Motor neuron (in vitro differentiated cells): ENCODE measurements at regions not wholly inside any gene's neighbourhood (a gene's known extent, or its start where the extent isn't known, plus 50 kb on each side); places are given as distances from the start of the nearest gene placed in this dataset.

ENCODE experiments used
- ATAC-seq, 8 experiments: fragments of 200-7000 bp; cut with Tn5 transposase; replicated peaks in 6 of 8; 2 replicates each; pipeline ENCODE4 v1.8.0; 2021; ENCODE audit warnings: mild to moderate bottlenecking in 8 of 8, moderate library complexity in 8 of 8
- H3K27ac ChIP-seq, 2 donors: fragments of 250-450 bp; sonication (Bioruptor Pico); 2 replicates each; pipeline ENCODE4 v1.9.0; 2021; ENCODE audit warnings: antibody characterized with exemption in 2 of 2, mild to moderate bottlenecking in 2 of 2, moderate library complexity in 1 of 2
- H3K4me1 ChIP-seq, 2 donors: fragments of 250-450 bp; sonication (Bioruptor Pico); replicated peaks in 1 of 2; 2 replicates each; pipeline ENCODE4 v1.6.1; 2021; ENCODE audit warnings: antibody characterized with exemption in 2 of 2, mild to moderate bottlenecking in 2 of 2, moderate library complexity in 1 of 2
- H3K4me3 ChIP-seq, 5 donors: fragments of 250-450 bp; sonication (Bioruptor Pico); 2 replicates each; pipeline ENCODE4 v1.9.0; 2021; ENCODE audit warnings: antibody characterized with exemption in 5 of 5, mild to moderate bottlenecking in 5 of 5, moderate library complexity in 4 of 5
- WGBS, 10 experiments: fragments of 450-650 bp; shearing (Covaris generic); methylation state at CpG; one replicate each; pipeline ENCODE4 v1.0.0; 2022; 5-methylcytosine and 5-hydroxymethylcytosine counted together
- in situ Hi-C, 9 experiments: fragments of 400-800 bp; cut with MboI; loops; one replicate each; pipeline ENCODE4 v1.15.0; 2021; ENCODE audit warnings: low sequenced_read_pairs in 9 of 9, low pct_unique_long_range_greater_than_20kb in 2 of 9; ENCODE audit not compliant: unreplicated experiment in 9 of 9

GRCh38 chr10:29183301-29183945, 105.4 kb upstream of the LYZL1 start:
- H3K4me3 ChIP-seq: no peak overlapping the region
- in situ Hi-C loops: no loop called here
- WGBS, 10 experiments: 9 to 92% (median 75%) methylated on average over 1 to 6 of the region's 6 CpGs; no CpG with 5 or more reads in 2 of the 10 experiments
- peaks cover 13 to 15% of the 10 kb centered on the region in 2 donors for H3K4me1 ChIP-seq
- peak in 6 of 8 experiments; percentile 42 to 98 (median 64) for ATAC-seq
- no peak overlapping the region for H3K27ac ChIP-seq

GRCh38 chr10:29184205-29185000, 104.5 kb upstream of the LYZL1 start:
- Histone ChIP-seq H3K27ac (no peak overlapping the region), H3K4me1 (peaks cover 13 to 15% of the 10 kb centered on the region in 2 donors), H3K4me3 (no peak overlapping the region)
- WGBS, 10 experiments: 20 to 100% (median 80%) methylated on average over 1 to 3 of the region's 4 CpGs; no CpG with 5 or more reads in 2 of the 10 experiments
- ATAC-seq: peak in 2 of 8 experiments; percentile 24 to 63
- in situ Hi-C loops: no loop called here

DNA sequence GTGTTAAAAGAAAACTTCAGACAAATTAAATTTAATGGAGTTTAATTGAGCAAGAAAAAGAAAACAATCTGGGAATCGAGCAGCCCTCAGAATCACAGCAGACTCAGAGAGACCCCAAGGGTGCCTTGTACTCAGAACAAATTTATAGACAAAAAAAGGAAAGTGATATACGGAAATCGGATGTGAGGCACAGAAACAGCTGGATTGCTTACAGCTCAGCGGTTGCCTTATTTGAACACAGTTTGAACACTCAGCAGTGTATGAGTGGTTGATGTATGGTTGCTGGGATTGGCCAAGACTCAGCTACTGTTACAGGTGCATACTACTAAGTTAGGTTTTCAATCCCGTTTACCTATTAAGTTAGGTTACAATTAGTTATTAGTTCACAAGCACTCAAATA, 103.8 kb upstream of the LYZL1 start:
- Histone ChIP-seq H3K4me3 (no peak overlapping the region), H3K27ac (no peak overlapping the region), H3K4me1 (peaks cover 13 to 15% of the 10 kb centered on the region in 2 donors)
- 38 to 96% (median 78%) methylated on average over 2 to 5 of the region's 5 CpGs for WGBS, 10 experiments
- no peak for ATAC-seq
- in situ Hi-C loops: no loop called here

GRCh38 chr10:29186221-29186620, 102.6 kb upstream of the LYZL1 start:
- Histone ChIP-seq H3K4me1 (peaks cover 13 to 15% of the 10 kb centered on the region in 2 donors), H3K4me3 (no peak overlapping the region), H3K27ac (no peak overlapping the region)
- in situ Hi-C loops: no loop called here
- WGBS, 10 experiments: 0 to 100% (median 79%) methylated on average over 1 to 3 of the region's 3 CpGs; no CpG with 5 or more reads in 2 of the 10 experiments
- no peak for ATAC-seq

GRCh38 chr10:29189256-29189655, 99.6 kb upstream of the LYZL1 start:
- WGBS, 10 experiments: 0 to 100% (median 56%) methylated on average over 1 to 2 of the region's 2 CpGs; no CpG with 5 or more reads in 5 of the 10 experiments
- in situ Hi-C loops: no loop called here
- Histone ChIP-seq H3K27ac (no peak overlapping the region), H3K4me1 (peaks cover under 1 to 4% of the 10 kb centered on the region in 2 donors), H3K4me3 (no peak overlapping the region)
- ATAC-seq: peak in 1 of 8 experiments; percentile 54

DNA sequence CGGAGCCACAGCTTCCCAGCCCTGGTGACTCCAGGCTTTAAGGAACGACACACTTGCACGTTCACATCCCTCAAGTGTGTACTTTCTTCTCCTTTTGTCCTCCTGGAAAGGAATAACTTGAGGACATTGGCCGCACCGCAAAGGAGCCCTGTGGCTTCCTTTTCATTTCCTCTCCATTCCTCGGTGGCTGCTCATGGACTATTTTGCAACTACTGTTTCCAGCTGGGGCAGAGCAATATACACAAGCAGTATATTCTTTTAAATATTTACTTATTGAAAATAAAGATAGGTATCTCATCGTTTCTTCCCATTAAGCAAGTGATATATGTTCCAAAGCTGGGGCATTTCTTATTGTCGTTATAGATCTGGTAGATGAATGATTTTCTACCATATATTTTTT, 97.2 kb upstream of the LYZL1 start:
- in situ Hi-C loops: no loop called here
- H3K4me3 ChIP-seq: no peak overlapping the region

DNA sequence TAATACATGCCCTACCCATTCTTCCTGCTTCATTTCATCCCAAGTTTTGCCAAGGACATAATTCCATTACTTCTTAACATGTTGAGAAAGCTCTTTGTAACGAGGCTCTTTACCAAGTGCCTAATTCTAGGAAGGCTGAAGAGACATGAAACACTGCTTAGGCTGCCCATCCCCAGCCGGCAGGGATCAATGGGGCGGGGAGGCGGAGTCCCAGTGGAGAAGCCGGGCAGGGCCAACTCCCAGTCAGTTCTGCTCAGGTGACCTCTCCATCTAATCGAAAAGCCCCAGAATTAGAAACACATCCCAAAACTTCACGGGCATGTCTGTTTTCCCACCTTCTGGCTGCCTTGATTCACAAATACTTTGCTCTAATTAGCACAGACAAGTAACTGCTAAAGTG, 89.5 kb upstream of the LYZL1 start:
- WGBS, 10 experiments: 14 to 43% (median 25%) methylated on average over 1 to 7 of the region's 7 CpGs; no CpG with 5 or more reads in 1 of the 10 experiments
- H3K4me1 ChIP-seq: peaks cover 5 to 7% of the 10 kb centered on the region in 2 donors
- H3K4me3 ChIP-seq: no peak overlapping the region
- no peak for ATAC-seq
- no peak overlapping the region for H3K27ac ChIP-seq
- in situ Hi-C loops: no loop called here

More for the DNA sequence above, 97.2 kb upstream of the LYZL1 start:
- WGBS, 10 experiments: 10 to 95% (median 77%) methylated on average over 2 to 8 of the region's 8 CpGs
- ATAC-seq: no peak
- Histone ChIP-seq H3K4me1 (no peaks in the 10 kb centered on the region), H3K27ac (no peak overlapping the region)

GRCh38 chr10:29199941-29200679, 88.8 kb upstream of the LYZL1 start:
- in situ Hi-C loops: no loop called here
- H3K4me1 ChIP-seq: peaks cover 9% of the 10 kb centered on the region in 2 donors
- H3K27ac ChIP-seq: no peak overlapping the region
- 17 to 100% (median 91%) methylated on average over 1 to 4 of the region's 4 CpGs; no CpG with 5 or more reads in 2 of the 10 experiments for WGBS, 10 experiments
- H3K4me3 ChIP-seq: no peak overlapping the region
- no peak for ATAC-seq

GRCh38 chr10:29202386-29202940, 86.4 kb upstream of the LYZL1 start:
- no peak overlapping the region for H3K27ac ChIP-seq
- WGBS, 10 experiments: 25 to 100% (median 88%) methylated on average over 1 to 10 of the region's 10 CpGs; no CpG with 5 or more reads in 2 of the 10 experiments
- no peak overlapping the region for H3K4me3 ChIP-seq
- H3K4me1 ChIP-seq: peaks cover 9% of the 10 kb centered on the region in 2 donors
- ATAC-seq: no peak
- in situ Hi-C loops: no loop called here

GRCh38 chr10:29203432-29203831, 85.4 kb upstream of the LYZL1 start:
- no peak overlapping the region for H3K27ac ChIP-seq
- in situ Hi-C loops: no loop called here
- 10 to 100% (median 91%) methylated on average over 2 to 3 of the region's 3 CpGs for WGBS, 10 experiments
- H3K4me3 ChIP-seq: no peak overlapping the region
- ATAC-seq: no peak
- peaks cover 9% of the 10 kb centered on the region in 2 donors for H3K4me1 ChIP-seq

DNA sequence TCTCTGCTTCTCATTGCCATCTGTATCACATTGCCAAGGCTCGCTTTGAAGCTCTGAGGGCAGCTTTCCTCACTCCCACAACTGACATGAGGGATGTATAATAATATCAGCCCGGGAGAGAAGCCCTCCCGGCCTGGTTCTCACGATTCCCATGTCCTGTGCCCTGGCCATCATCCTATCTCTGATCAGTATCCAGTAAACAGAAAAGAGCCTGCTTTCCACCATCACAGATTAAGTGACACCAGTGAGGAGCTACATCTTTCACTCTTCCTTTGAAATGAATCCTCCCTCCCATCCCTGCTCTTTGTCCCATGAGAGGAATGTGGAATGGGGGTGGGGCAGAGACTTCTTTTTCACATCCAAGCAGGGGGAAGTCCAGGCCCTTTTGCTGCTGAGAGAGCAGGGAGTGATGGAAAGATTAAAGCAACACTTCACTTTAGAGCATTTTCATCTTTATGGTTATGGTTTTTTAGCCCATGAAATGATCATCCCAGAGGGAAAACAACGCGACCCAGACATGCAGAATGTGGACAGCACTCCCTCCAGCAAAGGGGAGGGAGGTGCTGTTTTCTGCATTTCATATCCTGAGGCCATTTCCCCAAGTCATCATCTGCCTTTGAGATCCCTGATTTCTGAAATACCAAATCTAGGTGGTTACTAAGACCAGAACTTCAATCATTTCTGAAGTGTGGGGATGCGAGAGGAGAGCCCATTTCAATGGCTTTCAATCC, 84.6 kb upstream of the LYZL1 start:
- WGBS, 10 experiments: 38 to 100% (median 86%) methylated on average over 1 to 4 of the region's 7 CpGs; no CpG with 5 or more reads in 2 of the 10 experiments
- Histone ChIP-seq H3K4me1 (peaks cover 9% of the 10 kb centered on the region in 2 donors), H3K4me3 (no peak overlapping the region), H3K27ac (no peak overlapping the region)
- in situ Hi-C loops: no loop called here
- ATAC-seq: peak; percentile 26 to 71 (median 44)

DNA sequence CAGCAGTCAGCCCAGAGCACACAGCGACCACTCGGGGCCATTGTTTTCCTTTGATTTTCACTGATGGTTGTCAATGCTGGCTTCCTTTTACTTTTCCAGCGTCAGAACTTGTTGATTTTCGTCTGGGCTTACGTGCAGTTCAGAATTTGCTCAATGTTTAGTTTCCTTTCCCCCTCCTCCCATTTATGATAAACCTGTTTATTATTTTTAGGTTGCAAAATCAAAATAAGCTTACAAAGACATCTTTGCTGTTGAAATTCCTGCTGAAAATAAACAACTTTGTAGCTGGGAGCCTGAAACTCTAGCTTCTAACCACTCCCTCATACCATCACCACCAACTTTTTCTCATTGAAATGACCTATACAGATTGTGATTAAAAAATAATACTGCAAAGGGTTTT, 83.1 kb upstream of the LYZL1 start:
- in situ Hi-C loops: no loop called here
- WGBS, 10 experiments: 0 to 82% (median 68%) methylated on average over 3 to 5 of the region's 5 CpGs; no CpG with 5 or more reads in 1 of the 10 experiments
- no peak for ATAC-seq

More for the DNA sequence above, 83.1 kb upstream of the LYZL1 start:
- H3K4me3 ChIP-seq: no peak overlapping the region
- H3K4me1 ChIP-seq: peaks cover 9% of the 10 kb centered on the region in 2 donors
- no peak overlapping the region for H3K27ac ChIP-seq
